Inferior parietal cortex (tissue), 1 donor: ENCODE measurements at regions not wholly inside any gene's neighbourhood (a gene's known extent, or its start where the extent isn't known, plus 50 kb on each side); places are given as distances from the start of the nearest gene placed in this dataset.
"Not testable (repeated sequence)": the region's sequence is repeated elsewhere in the genome, so short reads cannot be mapped to it uniquely, and the experiment has no call there.

Source experiments
- DNase-seq: peaks from one replicate; pipeline ENCODE4 v3.0.0-alpha.2; 2016; ENCODE audit errors: extremely low spot score

- DNase-seq = no peak
Observed at GRCh38 chr4:32689518-32689917, 1969.3 kb downstream of the PCDH7 start.

- DNase-seq = no peak
Observed at GRCh38 chr4:32697281-32697814, 1977.2 kb downstream of the PCDH7 start.

- DNase-seq = no peak
Observed at GRCh38 chr4:32700838-32701237, 1980.7 kb downstream of the PCDH7 start.

DNA sequence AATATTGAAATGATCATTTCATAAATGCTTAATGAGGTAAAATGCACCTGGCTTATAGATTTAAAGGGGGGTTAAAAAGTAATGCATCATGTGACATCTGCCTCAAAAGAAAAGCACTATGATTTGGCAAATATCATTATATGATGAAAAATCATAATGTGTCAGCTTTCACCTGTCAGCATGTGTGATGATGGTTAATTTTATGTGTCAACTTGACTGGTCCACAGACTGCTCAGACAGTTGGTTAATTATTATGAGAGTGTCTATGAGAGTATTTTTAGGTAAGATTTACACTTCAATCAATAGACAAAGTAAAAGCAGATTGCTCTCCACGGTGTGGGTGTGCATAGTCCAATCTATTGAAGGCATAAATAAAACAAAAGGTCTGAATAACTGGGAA lies 1986.7 kb downstream of the PCDH7 start:
- no peak for DNase-seq

DNA sequence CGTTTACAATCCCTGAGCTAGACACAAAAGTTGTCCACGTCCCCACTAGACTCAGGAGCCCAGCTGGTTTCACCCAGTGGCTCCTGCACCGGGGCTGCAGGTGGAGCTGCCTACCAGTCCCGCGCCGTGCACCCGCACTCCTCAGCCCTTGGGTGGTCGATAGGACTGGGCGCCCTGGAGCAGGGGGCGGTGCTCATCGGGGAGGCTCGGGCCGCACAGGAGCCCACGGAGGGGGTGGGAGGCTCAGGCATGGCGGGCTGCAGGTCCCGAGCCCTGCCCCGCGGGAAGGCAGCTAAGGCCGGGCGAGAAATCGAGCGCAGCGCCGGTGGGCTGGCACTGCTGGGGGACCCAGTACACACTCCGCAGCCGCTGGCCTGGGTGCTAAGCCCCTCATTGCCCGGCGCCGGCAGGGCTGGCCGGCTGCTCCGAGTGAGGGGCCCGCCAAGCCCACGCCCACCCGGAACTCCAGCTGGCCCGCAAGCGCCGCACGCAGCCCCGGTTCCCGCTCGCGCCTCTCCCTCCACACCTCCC lies 1996.0 kb downstream of the PCDH7 start:
- DNase-seq = not testable (repeated sequence)

- no peak for DNase-seq
Observed at GRCh38 chr4:32735856-32736590, 2015.9 kb downstream of the PCDH7 start.

GRCh38 chr4:32744211-32744610 lies 2024.0 kb downstream of the PCDH7 start:
- DNase-seq = no peak

DNA sequence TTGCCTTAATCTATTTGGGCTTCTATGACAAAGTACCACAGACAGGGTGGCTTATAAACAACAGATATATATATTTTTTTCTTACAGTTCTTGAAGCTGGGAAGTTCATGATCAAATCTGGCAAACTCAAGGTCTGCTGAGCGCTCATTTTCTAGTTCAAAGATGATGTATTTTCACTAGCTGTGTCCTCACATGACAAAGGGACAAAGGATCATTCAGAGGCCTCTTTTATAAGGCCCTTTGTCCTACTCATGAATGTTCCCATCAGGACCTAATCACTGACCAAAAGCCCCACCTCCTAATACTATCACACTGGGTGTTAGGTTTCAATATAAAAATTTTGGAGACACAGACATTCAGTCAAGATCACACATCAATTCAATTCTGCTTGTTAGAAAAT lies 2025.2 kb downstream of the PCDH7 start:
- DNase-seq = peak; percentile 23

GRCh38 chr4:32748061-32748460 lies 2027.9 kb downstream of the PCDH7 start:
- DNase-seq = no peak

DNA sequence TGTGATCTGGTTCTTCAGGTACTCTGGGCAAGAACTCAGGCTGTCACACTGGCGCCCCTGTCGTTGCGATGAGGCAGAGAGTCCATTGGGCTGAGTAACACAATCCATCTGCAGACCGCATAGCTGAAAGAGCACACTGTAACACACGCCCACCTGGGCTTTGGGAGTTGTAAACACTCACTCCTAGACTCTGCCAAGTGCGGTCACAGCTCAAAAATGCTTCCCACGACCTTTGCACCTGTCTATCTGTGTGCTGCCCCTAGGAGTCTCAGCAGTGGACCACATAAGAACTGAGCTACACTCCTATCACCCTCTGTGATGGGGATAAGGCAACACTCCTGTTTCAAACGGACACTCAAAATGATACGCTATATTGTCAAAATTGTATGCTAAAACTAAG lies 2028.3 kb downstream of the PCDH7 start:
- no peak for DNase-seq

DNA sequence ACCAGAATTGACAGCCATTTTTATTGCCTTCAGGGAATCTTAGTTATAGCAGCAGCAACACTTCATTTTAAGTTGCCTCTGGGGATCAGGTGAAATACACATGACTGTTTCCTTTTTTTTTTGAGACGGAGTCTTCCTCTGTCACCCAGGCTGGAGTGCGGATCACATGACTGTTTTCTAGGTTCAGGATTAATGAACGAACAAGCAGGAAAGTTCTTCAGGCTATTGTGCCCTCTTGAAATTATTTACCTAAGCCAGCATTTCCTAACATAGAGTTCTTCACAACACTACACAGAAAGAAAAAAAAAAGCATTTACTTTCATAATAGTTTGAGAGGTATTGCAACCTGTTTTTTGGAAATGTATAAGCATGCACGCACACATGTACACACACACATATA lies 2032.8 kb downstream of the PCDH7 start:
- no peak for DNase-seq

- DNase-seq = no peak
Observed at GRCh38 chr4:32768664-32769389, 2048.7 kb downstream of the PCDH7 start.

GRCh38 chr4:32771491-32771890 lies 2051.3 kb downstream of the PCDH7 start:
- DNase-seq = no peak

GRCh38 chr4:32775049-32775448 lies 2054.9 kb downstream of the PCDH7 start:
- DNase-seq = peak; percentile 11

GRCh38 chr4:32776435-32777203 lies 2056.4 kb downstream of the PCDH7 start:
- DNase-seq = no peak

- DNase-seq = no peak
Observed at GRCh38 chr4:32778025-32778424, 2057.9 kb downstream of the PCDH7 start.

DNA sequence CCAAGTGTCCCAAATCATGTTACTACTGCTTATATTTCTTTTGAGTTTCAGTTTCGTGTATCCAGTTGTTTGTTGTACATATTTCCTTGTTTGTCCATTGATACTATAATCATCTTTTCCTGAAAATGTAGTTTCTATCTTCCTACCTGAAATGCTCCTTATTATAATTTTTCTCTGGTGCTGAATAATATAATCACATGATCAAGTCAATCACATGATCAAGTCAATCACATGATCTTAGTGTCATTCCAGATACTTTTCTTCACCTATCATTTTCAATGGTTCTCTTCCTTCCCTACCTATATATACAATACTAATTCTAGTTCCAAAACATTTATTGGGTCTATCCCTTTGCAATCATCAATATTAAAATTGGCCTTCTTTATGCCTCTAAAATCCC lies 2058.8 kb downstream of the PCDH7 start:
- no peak for DNase-seq

DNA sequence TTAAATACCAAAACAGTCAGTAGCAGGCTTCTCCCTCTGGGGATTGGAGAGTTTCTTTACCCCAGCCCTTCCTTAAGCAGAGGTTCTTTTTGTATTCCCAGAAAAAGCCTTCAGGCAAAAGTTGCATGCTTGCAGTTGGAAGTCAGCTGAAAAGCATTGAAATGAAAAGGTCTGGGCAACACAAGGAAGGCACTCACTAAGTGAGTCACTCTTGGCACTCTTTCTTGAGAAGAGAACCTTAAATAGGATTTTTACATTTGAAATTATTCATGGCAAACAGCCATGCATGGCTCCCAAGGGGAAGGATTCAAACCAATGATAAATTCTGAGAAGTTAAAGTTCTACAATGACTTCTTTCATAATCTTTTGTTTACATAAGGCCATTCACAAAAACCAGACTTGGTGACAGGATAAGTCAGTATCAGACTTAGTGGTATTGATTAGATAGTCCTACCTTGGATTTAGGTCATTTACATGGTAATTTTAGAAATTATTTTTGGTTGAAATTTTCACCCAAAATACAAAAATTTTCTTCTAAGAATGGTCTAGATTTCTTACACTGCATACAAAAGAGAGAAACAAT lies 2068.9 kb downstream of the PCDH7 start:
- peak; percentile 25 for DNase-seq

DNA sequence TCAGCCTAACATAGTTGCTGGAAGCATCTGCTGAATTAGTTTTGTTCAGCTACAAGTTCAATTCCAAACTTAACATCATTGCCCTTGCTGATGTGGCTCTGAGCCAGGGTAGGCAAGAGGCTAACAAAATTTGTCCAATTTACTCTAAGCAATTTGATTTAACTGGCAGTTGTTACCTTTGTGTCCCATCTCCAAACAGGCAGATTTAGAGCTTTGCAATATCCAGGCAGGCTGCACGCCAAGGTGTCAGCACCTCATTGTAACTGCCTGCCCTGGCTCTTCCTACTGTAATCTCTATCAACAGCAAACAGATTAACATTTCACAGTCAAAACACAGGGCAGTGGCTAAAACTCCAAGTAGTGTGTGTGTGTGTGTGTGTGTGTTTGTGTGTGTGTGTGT lies 2070.6 kb downstream of the PCDH7 start:
- DNase-seq = no peak

GRCh38 chr4:32798471-32799159 lies 2078.4 kb downstream of the PCDH7 start:
- no peak for DNase-seq

DNA sequence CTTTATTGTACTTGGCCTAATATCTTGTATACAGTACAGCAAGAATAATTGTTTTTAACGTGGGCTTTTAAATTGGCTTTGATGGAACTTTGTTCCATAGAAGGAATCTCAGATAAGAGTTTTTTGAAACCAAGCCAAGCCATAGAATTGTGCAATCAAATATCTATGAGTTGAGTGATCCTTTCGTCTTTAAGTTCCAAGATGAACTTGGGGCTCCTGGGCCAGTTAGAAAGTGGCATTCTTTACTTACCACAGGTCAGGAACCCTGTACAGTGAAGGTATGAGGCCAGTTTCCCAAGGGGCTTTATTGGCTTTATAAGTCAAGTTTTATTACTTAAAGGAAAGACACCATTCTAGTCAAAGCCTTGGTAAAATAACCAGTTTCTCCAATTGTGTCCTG lies 2104.2 kb downstream of the PCDH7 start:
- no peak for DNase-seq
